ENCODE measurements at regions not wholly inside any gene's neighbourhood (a gene's known extent, or its start where the extent isn't known, plus 50 kb on each side); places are given as distances from the start of the nearest gene placed in this dataset.
"Not testable (repeated sequence)": the region's sequence is repeated elsewhere in the genome, so short reads cannot be mapped to it uniquely, and the experiment has no call there.

GRCh38 chr4:164337219-164337944, 416.5 kb upstream of the SMIM31 start:
- no peak for ATAC-seq

GRCh38 chr4:164343472-164343976, 410.4 kb upstream of the SMIM31 start:
- no peak for ATAC-seq

- no peak for ATAC-seq
Measured at GRCh38 chr4:164345756-164346155, 408.2 kb upstream of the SMIM31 start.

- ATAC-seq, result no peak
Measured at GRCh38 chr4:164350061-164350460, 403.9 kb upstream of the SMIM31 start.

GRCh38 chr4:164350716-164351115, 403.2 kb upstream of the SMIM31 start:
- not testable (repeated sequence) for ATAC-seq

GRCh38 chr4:164357957-164358356, 396.0 kb upstream of the SMIM31 start:
- ATAC-seq, result no peak

- no peak for ATAC-seq
Measured at GRCh38 chr4:164358400-164358799, 395.5 kb upstream of the SMIM31 start.

- no peak for ATAC-seq
Measured at GRCh38 chr4:164359881-164360280, 394.1 kb upstream of the SMIM31 start.

GRCh38 chr4:164368894-164369293, 385.0 kb upstream of the SMIM31 start:
- ATAC-seq, result no peak

GRCh38 chr4:164373021-164373420, 380.9 kb upstream of the SMIM31 start:
- no peak for ATAC-seq

- ATAC-seq, result no peak
Measured at GRCh38 chr4:164377277-164377676, 376.7 kb upstream of the SMIM31 start.

GRCh38 chr4:164378361-164378760, 375.6 kb upstream of the SMIM31 start:
- no peak for ATAC-seq

GRCh38 chr4:164379694-164380093, 374.2 kb upstream of the SMIM31 start:
- no peak for ATAC-seq

- ATAC-seq, result no peak
Measured at GRCh38 chr4:164381859-164382258, 372.1 kb upstream of the SMIM31 start.

GRCh38 chr4:164383058-164383357, 370.9 kb upstream of the SMIM31 start:
- ATAC-seq, result no peak

GRCh38 chr4:164383358-164384220, 370.3 kb upstream of the SMIM31 start:
- no peak for ATAC-seq

GRCh38 chr4:164384416-164384815, 369.5 kb upstream of the SMIM31 start:
- ATAC-seq, result no peak

- ATAC-seq, result no peak
Measured at GRCh38 chr4:164396439-164396838, 357.5 kb upstream of the SMIM31 start.

GRCh38 chr4:164402554-164402953, 351.4 kb upstream of the SMIM31 start:
- ATAC-seq, result no peak

- ATAC-seq, result no peak
Measured at GRCh38 chr4:164405774-164406173, 348.2 kb upstream of the SMIM31 start.

GRCh38 chr4:164408831-164409230, 345.1 kb upstream of the SMIM31 start:
- no peak for ATAC-seq

GRCh38 chr4:164410401-164410800, 343.5 kb upstream of the SMIM31 start:
- no peak for ATAC-seq

- ATAC-seq, result no peak
Measured at GRCh38 chr4:164412246-164412645, 341.7 kb upstream of the SMIM31 start.

GRCh38 chr4:164413743-164414142, 340.2 kb upstream of the SMIM31 start:
- no peak for ATAC-seq
